ENCODE measurements at regions not wholly inside any gene's neighbourhood (a gene's known extent, or its start where the extent isn't known, plus 50 kb on each side); places are given as distances from the start of the nearest gene placed in this dataset.

GRCh38 chr11:112499153-112499880 lies 238.7 kb upstream of the PLET1 start:
- no peak for DNase-seq
- intact Hi-C loops (cut with micrococcal nuclease) = no loop called here
- no peak for ATAC-seq

DNA sequence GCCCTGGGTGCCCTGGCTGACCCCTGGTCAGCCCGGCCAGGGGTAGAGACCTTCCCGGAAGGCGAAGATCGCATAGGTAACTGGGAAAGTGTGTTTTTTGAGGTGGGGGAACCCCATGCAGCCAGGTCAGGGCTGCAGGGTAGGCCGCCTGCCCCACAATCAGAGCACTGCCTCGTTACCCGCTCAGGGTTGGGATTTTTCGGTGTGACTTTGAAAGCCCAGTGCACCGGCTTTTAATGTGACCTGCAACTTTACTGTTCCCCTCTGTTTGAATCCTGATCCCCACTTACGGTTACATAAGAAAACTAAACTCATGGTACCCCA lies 239.2 kb upstream of the PLET1 start:
- intact Hi-C loops (cut with micrococcal nuclease) = no loop called here
- no peak for DNase-seq
- ATAC-seq = no peak

- ATAC-seq = no peak
- intact Hi-C loops (cut with micrococcal nuclease) = no loop called here
- DNase-seq = no peak
These were observed 242.8 kb upstream of the PLET1 start for GRCh38 chr11:112503410-112503809.

- ATAC-seq = no peak
These were observed 243.4 kb upstream of the PLET1 start for GRCh38 chr11:112504056-112504455.

GRCh38 chr11:112506852-112507251 lies 246.2 kb upstream of the PLET1 start:
- ATAC-seq (no peak), DNase-seq (no peak)
- intact Hi-C loops (cut with micrococcal nuclease) = no loop called here

More at GRCh38 chr11:112504056-112504455, 243.4 kb upstream of the PLET1 start:
- intact Hi-C loops (cut with micrococcal nuclease) = no loop called here
- no peak for DNase-seq

DNA sequence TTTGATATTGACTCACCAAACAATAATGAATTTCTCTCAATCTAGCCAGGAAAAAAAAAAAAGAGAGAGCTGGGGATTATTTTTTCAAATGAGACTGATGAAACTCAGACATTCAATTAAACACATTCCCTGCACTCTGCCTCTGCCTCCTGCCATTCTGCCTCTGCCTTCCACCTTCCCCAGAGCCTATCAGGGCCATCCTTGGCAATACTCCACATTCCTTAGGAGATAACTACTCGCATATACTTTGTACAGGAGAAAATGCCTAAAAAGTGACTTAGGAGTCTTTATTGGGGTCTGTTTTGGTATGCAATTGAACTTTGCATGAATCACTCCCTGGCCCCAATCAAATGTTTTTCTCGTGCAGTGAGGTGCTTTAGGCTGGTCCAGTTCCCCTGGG lies 246.6 kb upstream of the PLET1 start:
- intact Hi-C loops (cut with micrococcal nuclease) = no loop called here

GRCh38 chr11:112508750-112509149 lies 248.1 kb upstream of the PLET1 start:
- no peak for DNase-seq
- no peak for ATAC-seq
- intact Hi-C loops (cut with micrococcal nuclease) = no loop called here

More for the DNA sequence above, 246.6 kb upstream of the PLET1 start:
- DNase-seq = no peak
- no peak for ATAC-seq

DNA sequence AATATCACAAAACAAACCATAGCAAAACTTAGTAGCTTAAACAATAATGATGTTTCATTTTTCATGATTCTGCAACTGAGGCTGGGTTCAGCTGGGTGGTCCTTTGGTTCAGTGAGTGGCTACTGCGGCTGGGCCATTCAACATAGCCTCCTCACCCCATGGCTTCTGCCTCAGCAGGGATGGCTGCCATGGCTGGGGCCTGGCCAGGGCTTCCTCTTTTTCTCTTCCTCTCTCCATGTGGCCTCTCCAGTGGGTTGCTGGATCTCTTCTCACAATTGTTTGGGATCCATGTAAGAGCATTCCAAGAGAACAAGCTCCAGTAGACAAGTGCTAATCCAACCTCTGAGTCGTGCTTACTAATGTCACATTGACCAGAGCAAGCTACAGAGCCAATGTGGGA lies 248.6 kb upstream of the PLET1 start:
- no peak for DNase-seq
- ATAC-seq = no peak
- intact Hi-C loops (cut with micrococcal nuclease) = no loop called here

- no peak for DNase-seq
- ATAC-seq = no peak
- intact Hi-C loops (cut with micrococcal nuclease) = no loop called here
These were observed 250.6 kb upstream of the PLET1 start for GRCh38 chr11:112511271-112511670.

GRCh38 chr11:112511911-112512310 lies 251.3 kb upstream of the PLET1 start:
- intact Hi-C loops (cut with micrococcal nuclease) = no loop called here
- no peak for ATAC-seq

DNA sequence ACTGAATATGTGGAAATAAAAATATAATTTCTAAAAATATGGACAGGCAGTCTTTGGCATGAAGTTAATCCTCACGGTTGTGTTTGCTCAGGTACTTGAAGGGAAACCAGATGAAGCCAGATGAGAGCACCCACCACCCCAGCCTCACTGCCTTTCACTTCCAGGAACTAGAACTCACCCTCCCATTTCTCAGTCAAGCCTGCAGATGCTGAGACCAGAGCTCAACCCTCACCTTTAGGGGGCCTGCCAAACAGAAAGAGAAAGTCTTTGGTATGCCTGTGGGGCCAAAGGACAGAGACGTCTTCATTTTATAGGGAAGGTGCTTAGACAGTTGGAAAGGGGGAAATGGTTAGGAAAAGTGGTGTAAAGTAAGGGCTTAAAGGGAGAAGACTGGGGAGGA lies 252.8 kb upstream of the PLET1 start:
- intact Hi-C loops (cut with micrococcal nuclease) = no loop called here
- DNase-seq (no peak), ATAC-seq (no peak)

More at GRCh38 chr11:112511911-112512310, 251.3 kb upstream of the PLET1 start:
- no peak for DNase-seq

DNA sequence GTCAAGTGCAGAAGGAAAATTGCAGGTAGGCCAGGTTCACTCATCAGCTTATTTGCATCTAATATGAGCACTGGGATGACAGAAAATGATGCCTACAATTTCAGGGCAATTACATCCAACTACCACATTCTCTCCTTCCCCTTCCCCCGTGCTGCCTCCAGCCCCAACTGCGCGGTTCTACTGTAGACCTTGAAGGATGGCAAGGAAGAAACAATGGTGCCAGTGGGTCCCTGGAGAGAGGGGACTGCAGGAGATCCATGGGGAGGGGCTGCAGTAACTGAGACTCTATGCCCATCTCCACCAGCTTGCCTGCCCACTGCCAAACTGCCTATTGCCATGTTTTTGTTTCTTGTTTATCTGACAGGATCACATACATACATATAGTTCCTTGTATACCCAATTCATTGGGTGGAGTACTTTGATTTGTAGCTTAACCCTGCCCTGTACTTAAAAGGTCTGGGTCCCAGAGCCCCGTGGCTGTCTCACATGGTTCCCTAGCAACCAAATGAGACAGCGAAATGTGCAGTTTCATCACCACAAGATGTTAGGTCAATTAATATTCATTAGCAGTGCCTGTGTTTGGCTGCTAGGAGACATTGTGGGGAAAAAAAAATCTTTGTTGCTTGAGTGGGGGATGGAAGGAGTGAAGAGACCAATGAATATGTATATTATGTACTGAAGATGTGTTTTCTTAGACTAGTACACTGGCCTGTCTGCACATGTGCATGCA lies 253.5 kb upstream of the PLET1 start:
- DNase-seq (no peak), ATAC-seq (no peak)
- intact Hi-C loops (cut with micrococcal nuclease) = no loop called here

- DNase-seq = no peak
- intact Hi-C loops (cut with micrococcal nuclease) = no loop called here
- ATAC-seq = no peak
These were observed 255.6 kb upstream of the PLET1 start for GRCh38 chr11:112516261-112516660.

GRCh38 chr11:112516755-112517154 lies 256.1 kb upstream of the PLET1 start:
- ATAC-seq (no peak), DNase-seq (no peak)
- intact Hi-C loops (cut with micrococcal nuclease) = no loop called here

DNA sequence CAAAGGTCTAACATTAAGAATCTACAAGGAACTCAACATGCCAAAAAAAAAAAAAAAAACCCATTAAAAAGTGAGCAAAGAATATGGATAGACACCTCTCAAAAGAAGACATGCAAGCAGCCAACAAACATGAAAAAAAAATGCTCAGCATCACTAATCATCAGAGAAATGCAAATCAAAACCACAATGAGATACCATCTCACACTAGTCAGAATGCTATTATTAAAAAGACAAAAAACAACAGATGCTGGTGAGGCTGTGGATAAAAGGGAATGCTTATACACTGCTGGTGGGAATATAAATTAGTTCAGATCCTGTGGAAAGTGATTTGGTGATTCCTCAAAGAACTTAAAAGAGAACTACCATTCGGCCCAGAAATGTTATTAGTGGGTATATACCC lies 257.7 kb upstream of the PLET1 start:
- intact Hi-C loops (cut with micrococcal nuclease) = no loop called here
- DNase-seq (no peak), ATAC-seq (no peak)

DNA sequence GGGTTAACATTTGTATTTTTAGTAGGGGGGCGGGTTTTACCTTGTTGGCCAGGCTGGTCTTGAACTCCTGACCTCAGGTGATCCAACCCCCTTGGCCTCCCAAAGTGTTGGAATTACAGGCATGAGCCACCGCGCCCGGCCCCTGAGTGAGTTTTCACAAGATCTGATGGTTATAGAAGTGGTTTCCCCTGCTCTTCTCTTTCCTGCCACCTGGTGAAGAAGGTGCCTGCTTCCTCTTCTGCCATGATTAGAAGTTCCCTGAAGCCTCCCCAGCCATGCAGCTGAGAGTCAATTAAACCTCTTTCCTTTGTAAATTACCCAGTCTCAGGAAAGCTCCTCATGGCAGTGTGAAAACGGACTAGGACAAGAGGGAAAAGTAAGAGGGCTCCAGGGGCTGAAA lies 259.1 kb upstream of the PLET1 start:
- ATAC-seq (no peak), DNase-seq (no peak)
- intact Hi-C loops (cut with micrococcal nuclease) = no loop called here

DNA sequence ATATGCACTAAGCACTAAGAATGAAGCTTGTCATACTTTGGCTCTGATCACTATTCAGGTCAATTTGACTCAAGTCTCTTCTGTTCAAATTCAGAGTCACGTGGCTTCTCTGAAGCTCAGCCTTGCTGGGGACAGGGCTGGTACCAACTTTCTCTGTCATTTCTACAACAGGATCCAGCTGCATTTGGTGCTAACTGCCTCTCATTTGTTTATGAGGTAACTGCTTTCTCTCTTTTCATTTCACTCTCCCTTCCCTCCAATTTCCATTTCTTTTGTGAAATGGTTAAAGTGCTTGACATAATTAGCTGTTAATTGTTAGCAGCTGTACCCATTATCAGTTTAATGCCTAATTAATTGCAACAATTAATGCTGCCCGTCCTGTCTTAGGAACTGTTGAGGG lies 259.7 kb upstream of the PLET1 start:
- no peak for ATAC-seq
- intact Hi-C loops (cut with micrococcal nuclease) = no loop called here
- DNase-seq = no peak

GRCh38 chr11:112522536-112522935 lies 261.9 kb upstream of the PLET1 start:
- intact Hi-C loops (cut with micrococcal nuclease) = no loop called here
- DNase-seq = no peak
- ATAC-seq = no peak

GRCh38 chr11:112523031-112523430 lies 262.4 kb upstream of the PLET1 start:
- no peak for DNase-seq
- ATAC-seq = no peak
- intact Hi-C loops (cut with micrococcal nuclease) = no loop called here

DNA sequence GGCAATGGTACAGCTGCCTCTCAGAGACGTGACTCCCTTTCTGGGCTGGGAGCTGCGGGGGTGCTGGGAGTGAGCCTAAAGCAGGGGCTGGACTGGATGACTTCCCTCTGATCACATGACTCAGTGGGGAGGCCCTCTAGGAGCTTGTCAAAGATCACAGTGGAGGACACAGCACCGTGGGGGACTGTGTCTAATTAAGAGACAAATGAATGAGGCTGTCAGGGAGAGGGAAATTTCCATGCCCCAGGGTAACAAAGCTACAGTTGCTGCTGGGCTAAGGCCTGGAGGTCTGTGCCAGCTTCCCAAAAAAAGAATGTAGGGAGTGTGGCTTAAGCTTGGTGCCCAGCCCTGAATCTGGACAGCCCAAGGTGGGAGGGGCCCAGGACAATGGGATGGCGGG lies 262.8 kb upstream of the PLET1 start:
- ATAC-seq = peak; percentile 58
- intact Hi-C loops (cut with micrococcal nuclease) = no loop called here
- DNase-seq = no peak

DNA sequence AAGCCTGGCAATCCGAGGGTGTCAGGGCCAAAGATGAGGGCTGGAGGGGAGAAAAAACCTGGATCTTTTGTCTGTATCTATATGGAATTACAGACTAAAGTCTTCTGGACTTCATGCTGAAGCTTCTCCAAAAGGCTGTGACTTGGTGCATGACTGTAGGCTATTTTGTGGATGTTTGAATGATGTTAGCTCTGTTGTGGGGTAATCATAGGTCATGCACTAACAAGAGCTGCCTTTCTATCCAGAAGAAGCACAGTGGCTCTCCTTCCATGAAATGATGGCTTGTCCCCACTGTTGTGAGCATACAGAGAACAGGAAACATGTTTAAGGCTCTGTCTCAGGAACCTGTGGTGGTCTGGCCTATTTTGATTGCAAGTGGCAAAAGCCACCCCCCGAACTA lies 263.3 kb upstream of the PLET1 start:
- intact Hi-C loops (cut with micrococcal nuclease) = no loop called here
- DNase-seq (no peak), ATAC-seq (peak; percentile 9)

Data from left ventricle myocardium superior (tissue), 1 donor.